ENCODE measurements at regions not wholly inside any gene's neighbourhood (a gene's known extent, or its start where the extent isn't known, plus 50 kb on each side); places are given as distances from the start of the nearest gene placed in this dataset.

GRCh38 chr6:106801256-106801655 is 171.9 kb downstream of the QRSL1 start:
- no peak for DNase-seq (ENCODE audit: low spot score)
- H3K27ac ChIP-seq (replicated peaks; ENCODE audit: low read length) = no peak overlapping the region
- H2BK5ac ChIP-seq (ENCODE audit: low read length) = no peak overlapping the region
- no CpG with 5 or more reads among the region's 8 CpGs for WGBS, 2 donors (ENCODE audit: extremely low coverage in 2 of 2, insufficient read length in 2 of 2, insufficient replicate concordance in 1 of 2)
- peaks cover 0 to 2% (median 0%) of the 10 kb centered on the region in 3 experiments for H3K27me3 ChIP-seq (ENCODE audit: control insufficient read depth in 3 of 3, insufficient read depth in 3 of 3, low read depth in 1 of 3, low read length in 3 of 3)
- no peak overlapping the region for H2AK5ac ChIP-seq (ENCODE audit: low read depth, low read length)
- H3K9me3 ChIP-seq (replicated peaks in 1 of 2; ENCODE audit: control insufficient read depth in 2 of 2, insufficient read depth in 1 of 2, low read depth in 1 of 2, low read length in 2 of 2) = no peaks in the 10 kb centered on the region
- H3K14ac ChIP-seq (ENCODE audit: low read length) = no peak overlapping the region
- no peaks in the 10 kb centered on the region for H3K36me3 ChIP-seq (replicated peaks in 1 of 2; ENCODE audit: control insufficient read depth in 2 of 2, insufficient read depth in 2 of 2, low read length in 2 of 2)
- no peak overlapping the region for H2BK12ac ChIP-seq (ENCODE audit: low read length)
- H2AFZ ChIP-seq (ENCODE audit: low read length) = no peak overlapping the region
- H3K79me1 ChIP-seq (ENCODE audit: low read depth, low read length) = no peaks in the 10 kb centered on the region
- no peak overlapping the region for H3K18ac ChIP-seq (ENCODE audit: low read length)
- no peak overlapping the region for H3K4me3 ChIP-seq (ENCODE audit: low read length in 2 of 2)
- no peak overlapping the region for H2BK120ac ChIP-seq (ENCODE audit: low read depth, low read length)
- H3K23ac ChIP-seq (ENCODE audit: low read depth, low read length, poor library complexity) = no peak overlapping the region
- H3K4ac ChIP-seq (ENCODE audit: low read length) = no peak overlapping the region
- no peak overlapping the region for H3K4me2 ChIP-seq (ENCODE audit: insufficient read depth, low read length, poor library complexity, severe bottlenecking)
- no peak overlapping the region for H4K8ac ChIP-seq (ENCODE audit: low read depth, low read length)
- peaks cover 13 to 14% of the 10 kb centered on the region in 2 donors for H3K4me1 ChIP-seq (ENCODE audit: control insufficient read depth in 2 of 2, insufficient read depth in 1 of 2, low read depth in 1 of 2, low read length in 2 of 2)
- H4K91ac ChIP-seq (ENCODE audit: low read depth, low read length, poor library complexity) = no peak overlapping the region
- no peak overlapping the region for H3K9ac ChIP-seq (ENCODE audit: low read depth, low read length, poor library complexity)
- no peak overlapping the region for H2BK15ac ChIP-seq (ENCODE audit: low read length)

GRCh38 chr6:106800379-106800778 is 171.0 kb downstream of the QRSL1 start:
- Histone ChIP-seq H3K4me1 (ENCODE audit: control insufficient read depth in 2 of 2, insufficient read depth in 1 of 2, low read depth in 1 of 2, low read length in 2 of 2) (peaks cover 13 to 14% of the 10 kb centered on the region in 2 donors), H2BK15ac (ENCODE audit: low read length) (no peak overlapping the region), H3K9me3 (replicated peaks in 1 of 2; ENCODE audit: control insufficient read depth in 2 of 2, insufficient read depth in 1 of 2, low read depth in 1 of 2, low read length in 2 of 2) (no peaks in the 10 kb centered on the region), H2BK120ac (ENCODE audit: low read depth, low read length) (no peak overlapping the region), H4K8ac (ENCODE audit: low read depth, low read length) (no peak overlapping the region), H2AK5ac (ENCODE audit: low read depth, low read length) (no peak overlapping the region), H2AFZ (ENCODE audit: low read length) (no peak overlapping the region), H3K18ac (ENCODE audit: low read length) (no peak overlapping the region), H3K4me2 (ENCODE audit: insufficient read depth, low read length, poor library complexity, severe bottlenecking) (no peak overlapping the region), H3K27me3 (ENCODE audit: control insufficient read depth in 3 of 3, insufficient read depth in 3 of 3, low read depth in 1 of 3, low read length in 3 of 3) (peaks cover 0 to 2% (median 0%) of the 10 kb centered on the region in 3 experiments), H3K36me3 (replicated peaks in 1 of 2; ENCODE audit: control insufficient read depth in 2 of 2, insufficient read depth in 2 of 2, low read length in 2 of 2) (no peaks in the 10 kb centered on the region), H2BK12ac (ENCODE audit: low read length) (no peak overlapping the region), H3K14ac (ENCODE audit: low read length) (no peak overlapping the region), H3K4ac (ENCODE audit: low read length) (no peak overlapping the region), H2BK5ac (ENCODE audit: low read length) (no peak overlapping the region), H3K4me3 (ENCODE audit: low read length in 2 of 2) (no peak overlapping the region), H3K23ac (ENCODE audit: low read depth, low read length, poor library complexity) (no peak overlapping the region), H3K27ac (replicated peaks; ENCODE audit: low read length) (no peak overlapping the region), H4K91ac (ENCODE audit: low read depth, low read length, poor library complexity) (no peak overlapping the region), H3K9ac (ENCODE audit: low read depth, low read length, poor library complexity) (no peak overlapping the region), H3K79me1 (ENCODE audit: low read depth, low read length) (no peaks in the 10 kb centered on the region)
- WGBS, 2 donors (ENCODE audit: extremely low coverage in 2 of 2, insufficient read length in 2 of 2, insufficient replicate concordance in 1 of 2) = no CpG with 5 or more reads among the region's 5 CpGs
- DNase-seq (ENCODE audit: low spot score) = no peak

- H3K27ac ChIP-seq (replicated peaks; ENCODE audit: low read length) = no peak overlapping the region
- DNase-seq (ENCODE audit: low spot score) = no peak
Measured at GRCh38 chr6:106799031-106799894, 169.9 kb downstream of the QRSL1 start.

GRCh38 chr6:106797186-106797585 is 167.8 kb downstream of the QRSL1 start:
- Histone ChIP-seq H3K18ac (ENCODE audit: low read length) (no peak overlapping the region), H4K8ac (ENCODE audit: low read depth, low read length) (no peak overlapping the region), H2BK15ac (ENCODE audit: low read length) (no peak overlapping the region), H3K4ac (ENCODE audit: low read length) (no peak overlapping the region), H2BK5ac (ENCODE audit: low read length) (no peak overlapping the region), H3K79me1 (ENCODE audit: low read depth, low read length) (no peaks in the 10 kb centered on the region), H3K9me3 (replicated peaks in 1 of 2; ENCODE audit: control insufficient read depth in 2 of 2, insufficient read depth in 1 of 2, low read depth in 1 of 2, low read length in 2 of 2) (no peaks in the 10 kb centered on the region), H4K91ac (ENCODE audit: low read depth, low read length, poor library complexity) (no peak overlapping the region), H3K4me2 (ENCODE audit: insufficient read depth, low read length, poor library complexity, severe bottlenecking) (no peak overlapping the region), H2BK120ac (ENCODE audit: low read depth, low read length) (no peak overlapping the region), H3K14ac (ENCODE audit: low read length) (no peak overlapping the region), H2AFZ (ENCODE audit: low read length) (no peak overlapping the region), H3K9ac (ENCODE audit: low read depth, low read length, poor library complexity) (no peak overlapping the region), H3K36me3 (replicated peaks in 1 of 2; ENCODE audit: control insufficient read depth in 2 of 2, insufficient read depth in 2 of 2, low read length in 2 of 2) (no peaks in the 10 kb centered on the region), H3K4me1 (ENCODE audit: control insufficient read depth in 2 of 2, insufficient read depth in 1 of 2, low read depth in 1 of 2, low read length in 2 of 2) (peaks cover 6 to 10% of the 10 kb centered on the region in 2 donors), H3K27me3 (ENCODE audit: control insufficient read depth in 3 of 3, insufficient read depth in 3 of 3, low read depth in 1 of 3, low read length in 3 of 3) (peaks cover 0 to 2% (median 0%) of the 10 kb centered on the region in 3 experiments), H2BK12ac (ENCODE audit: low read length) (no peak overlapping the region), H2AK5ac (ENCODE audit: low read depth, low read length) (no peak overlapping the region), H3K27ac (replicated peaks; ENCODE audit: low read length) (no peak overlapping the region), H3K23ac (ENCODE audit: low read depth, low read length, poor library complexity) (no peak overlapping the region), H3K4me3 (ENCODE audit: low read length in 2 of 2) (no peak overlapping the region)
- WGBS, 2 donors (ENCODE audit: extremely low coverage in 2 of 2, insufficient read length in 2 of 2, insufficient replicate concordance in 1 of 2) = no CpG with 5 or more reads among the region's 2 CpGs
- no peak for DNase-seq (ENCODE audit: low spot score)

More at GRCh38 chr6:106799031-106799894, 169.9 kb downstream of the QRSL1 start:
- Histone ChIP-seq H3K79me1 (ENCODE audit: low read depth, low read length) (no peaks in the 10 kb centered on the region), H2AK5ac (ENCODE audit: low read depth, low read length) (no peak overlapping the region), H3K27me3 (ENCODE audit: control insufficient read depth in 3 of 3, insufficient read depth in 3 of 3, low read depth in 1 of 3, low read length in 3 of 3) (peaks cover 0 to 2% (median 0%) of the 10 kb centered on the region in 3 experiments), H2BK120ac (ENCODE audit: low read depth, low read length) (no peak overlapping the region), H2BK12ac (ENCODE audit: low read length) (no peak overlapping the region), H3K23ac (ENCODE audit: low read depth, low read length, poor library complexity) (no peak overlapping the region), H3K9ac (ENCODE audit: low read depth, low read length, poor library complexity) (no peak overlapping the region), H2BK5ac (ENCODE audit: low read length) (no peak overlapping the region), H3K4me3 (ENCODE audit: low read length in 2 of 2) (no peak overlapping the region), H3K18ac (ENCODE audit: low read length) (no peak overlapping the region), H3K14ac (ENCODE audit: low read length) (no peak overlapping the region), H3K4me2 (ENCODE audit: insufficient read depth, low read length, poor library complexity, severe bottlenecking) (no peak overlapping the region), H3K4me1 (ENCODE audit: control insufficient read depth in 2 of 2, insufficient read depth in 1 of 2, low read depth in 1 of 2, low read length in 2 of 2) (peaks cover 9 to 13% of the 10 kb centered on the region in 2 donors), H3K36me3 (replicated peaks in 1 of 2; ENCODE audit: control insufficient read depth in 2 of 2, insufficient read depth in 2 of 2, low read length in 2 of 2) (no peaks in the 10 kb centered on the region), H2BK15ac (ENCODE audit: low read length) (no peak overlapping the region), H4K91ac (ENCODE audit: low read depth, low read length, poor library complexity) (no peak overlapping the region), H2AFZ (ENCODE audit: low read length) (no peak overlapping the region), H4K8ac (ENCODE audit: low read depth, low read length) (no peak overlapping the region), H3K9me3 (replicated peaks in 1 of 2; ENCODE audit: control insufficient read depth in 2 of 2, insufficient read depth in 1 of 2, low read depth in 1 of 2, low read length in 2 of 2) (no peaks in the 10 kb centered on the region), H3K4ac (ENCODE audit: low read length) (no peak overlapping the region)
- no CpG with 5 or more reads among the region's 8 CpGs for WGBS, 2 donors (ENCODE audit: extremely low coverage in 2 of 2, insufficient read length in 2 of 2, insufficient replicate concordance in 1 of 2)

Data from neuronal stem cell (in vitro differentiated cells).